Activated CD4-positive, alpha-beta T cell treated with anti-CD3 and anti-CD28 coated beads, Interleukin-2, amount 50 U/mL, for 16 hours (primary cell): ENCODE measurements at regions not wholly inside any gene's neighbourhood (a gene's known extent, or its start where the extent isn't known, plus 50 kb on each side); places are given as distances from the start of the nearest gene placed in this dataset.

Experiments
- DNase-seq: peaks from one replicate; pipeline ENCODE4 v3.0.0-alpha.2; 2020

DNA sequence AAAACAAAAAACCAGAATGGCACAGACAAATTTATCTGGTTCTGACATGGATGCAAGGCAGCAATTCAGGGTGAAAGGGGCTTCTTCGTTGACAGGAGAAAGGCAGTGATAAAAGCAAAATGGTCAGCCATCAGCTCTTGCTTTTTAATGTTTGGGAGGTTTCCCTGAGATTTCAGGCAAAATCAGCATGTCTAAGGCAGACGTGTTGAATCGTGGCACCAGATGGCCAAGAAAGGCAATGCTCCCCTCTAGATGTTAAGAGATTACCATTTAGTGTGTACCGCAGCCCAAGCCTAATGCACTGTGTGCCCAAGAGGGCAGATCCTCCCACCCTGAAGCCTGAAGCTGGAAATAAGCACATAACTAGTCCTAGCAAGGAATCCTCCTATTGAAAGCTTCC is 88.8 kb upstream of the GALNT18 start:
- no peak for DNase-seq

DNA sequence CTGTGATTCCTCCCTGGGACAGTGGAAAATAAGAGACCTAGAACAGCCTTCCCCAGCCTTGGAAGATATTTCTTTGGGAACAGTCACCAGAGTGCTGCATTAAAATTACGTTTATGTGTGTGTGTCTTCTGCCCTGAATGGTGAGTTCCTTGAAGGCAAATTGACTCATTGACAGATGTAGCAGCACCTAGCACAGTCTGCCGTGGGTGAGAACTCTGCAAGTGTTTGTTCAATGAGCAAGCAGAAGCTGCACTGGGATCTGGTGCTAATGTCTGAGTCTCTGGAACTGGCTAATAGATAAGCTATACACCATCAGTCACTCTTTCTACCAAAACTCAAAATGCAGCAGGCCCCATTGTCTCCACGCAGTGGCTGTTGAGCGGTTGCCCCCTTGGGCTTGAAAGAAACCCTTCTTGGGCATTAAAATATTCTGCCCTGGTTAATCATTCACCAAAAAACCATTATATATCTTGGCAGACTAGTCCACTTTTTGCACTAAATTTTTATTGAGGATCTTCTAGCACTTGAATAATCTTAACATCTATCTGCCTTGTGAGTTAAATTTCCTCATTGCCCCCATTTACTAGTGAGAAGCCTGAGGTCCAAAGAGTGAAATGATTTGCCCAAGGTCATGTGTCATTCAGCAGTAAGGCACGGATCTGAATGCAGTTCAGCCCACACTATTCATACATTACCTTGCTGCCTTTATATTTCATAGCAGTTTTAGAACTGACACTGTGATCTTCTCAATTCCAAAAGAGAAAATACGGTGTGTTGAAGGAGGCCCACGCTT is 87.8 kb upstream of the GALNT18 start:
- no peak for DNase-seq

DNA sequence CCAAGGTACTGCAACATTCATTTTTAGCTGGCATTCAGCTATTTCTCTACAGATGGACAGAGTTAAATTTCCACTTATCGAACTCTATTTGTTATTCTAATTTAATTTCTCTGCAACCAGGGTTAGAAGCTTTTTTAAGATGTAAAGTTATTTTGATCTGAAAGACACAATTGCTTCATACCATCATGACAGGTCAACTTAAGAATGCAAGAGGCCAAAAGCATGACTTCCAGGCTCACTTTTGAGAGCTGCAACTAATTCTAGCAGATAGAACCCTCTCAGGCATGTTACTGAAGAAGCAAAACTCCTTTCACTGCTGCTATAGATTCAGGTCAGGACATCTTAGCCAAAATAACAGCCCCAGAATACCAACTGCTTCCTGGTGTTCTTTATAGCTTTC is 86.5 kb upstream of the GALNT18 start:
- DNase-seq = no peak

GRCh38 chr11:11706028-11706427 is 84.2 kb upstream of the GALNT18 start:
- DNase-seq = no peak

DNA sequence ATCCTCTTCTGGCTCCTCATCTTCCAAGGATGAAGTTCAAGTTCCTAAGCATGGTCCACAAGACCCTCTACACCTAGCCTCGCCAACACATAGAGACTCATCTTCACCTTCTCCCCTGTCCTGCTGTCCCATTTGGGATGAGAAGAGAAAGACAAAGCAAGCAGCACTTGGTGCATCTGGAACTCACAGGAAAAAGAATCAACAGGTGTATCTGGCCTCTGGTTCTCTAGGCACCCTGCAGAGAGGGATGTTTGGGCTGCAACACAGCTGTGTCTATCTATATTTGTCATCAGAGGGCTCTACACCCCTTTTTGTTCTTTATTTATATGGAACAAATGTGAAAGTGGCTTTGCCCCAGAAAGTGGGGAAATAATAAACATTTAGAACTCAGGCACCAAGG is 82.1 kb upstream of the GALNT18 start:
- DNase-seq = no peak

DNA sequence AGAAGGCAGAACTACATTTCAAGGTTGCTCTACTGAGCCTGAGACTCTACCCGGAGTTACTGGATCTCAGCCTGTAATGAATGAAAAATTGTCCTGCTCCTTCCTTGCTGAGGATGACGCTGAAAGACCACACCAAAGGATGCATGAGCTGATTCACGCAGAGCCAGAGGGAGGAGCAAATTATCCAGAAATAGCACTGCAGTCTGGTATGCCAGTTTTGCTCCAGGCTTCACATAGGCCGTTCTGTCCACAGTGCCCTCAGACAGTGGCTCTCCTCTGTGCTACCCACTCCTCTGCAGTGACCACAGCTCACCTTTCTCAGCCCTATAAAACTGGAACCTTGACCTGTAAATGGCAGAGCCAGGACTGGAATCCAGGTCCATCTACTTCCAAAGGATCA is 79.3 kb upstream of the GALNT18 start:
- no peak for DNase-seq

DNA sequence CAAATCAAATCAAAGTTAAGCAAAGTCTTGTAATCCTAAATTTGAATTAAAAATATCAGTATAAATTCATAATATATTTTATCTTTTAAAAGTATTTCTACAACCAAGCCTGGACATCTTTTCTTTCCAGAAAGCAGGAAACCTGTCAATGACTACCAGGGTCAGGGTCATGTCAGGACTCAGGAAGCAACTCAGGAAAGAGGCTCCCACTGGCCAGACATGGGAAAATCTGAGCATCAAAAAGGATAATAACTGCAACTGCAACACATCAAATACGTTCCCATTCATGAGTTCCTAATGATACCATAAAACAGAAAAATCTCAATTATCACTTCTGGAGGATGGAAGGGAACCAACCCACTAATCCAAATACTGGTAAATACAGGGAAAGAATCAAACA is 76.0 kb upstream of the GALNT18 start:
- no peak for DNase-seq

DNA sequence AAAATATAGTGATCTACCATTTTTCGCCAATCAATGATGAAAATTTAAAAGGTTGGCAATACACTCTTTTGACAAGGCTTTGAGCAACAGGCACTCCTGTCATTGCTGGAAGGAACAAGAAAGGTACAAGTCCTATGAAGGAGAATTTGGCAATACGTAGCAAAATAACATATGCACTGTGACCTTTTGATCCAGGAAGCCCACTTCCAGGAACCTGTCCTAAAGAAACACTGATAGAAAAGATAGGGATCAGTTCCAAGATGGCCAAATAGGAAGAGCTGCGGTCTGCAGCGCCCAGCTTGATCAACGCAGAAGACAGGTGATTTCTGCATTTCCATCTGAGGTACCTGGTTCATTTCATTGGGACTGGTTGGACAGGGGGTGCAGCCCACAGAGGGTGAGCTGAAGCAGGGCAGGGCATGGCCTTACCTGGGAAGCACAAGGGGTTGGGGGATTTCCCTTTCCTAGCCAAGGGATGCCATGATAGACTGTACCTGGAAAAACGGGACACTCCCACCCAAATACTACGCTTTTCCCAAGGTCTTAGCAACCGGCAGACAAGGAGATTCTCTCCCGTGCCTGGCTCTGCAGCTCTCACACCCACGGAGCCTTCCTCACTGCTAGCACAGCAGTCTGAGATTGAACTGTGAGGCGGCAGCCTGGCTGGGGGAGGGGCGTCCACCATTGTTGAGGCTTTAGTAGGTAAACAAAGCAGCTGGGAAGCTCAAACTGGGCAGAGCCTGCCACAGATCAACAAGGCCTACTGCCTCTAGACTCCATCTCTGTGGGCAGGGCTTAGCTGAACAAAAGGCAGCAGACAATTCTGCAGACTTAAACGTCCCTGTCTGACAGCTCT is 69.7 kb upstream of the GALNT18 start:
- no peak for DNase-seq

DNA sequence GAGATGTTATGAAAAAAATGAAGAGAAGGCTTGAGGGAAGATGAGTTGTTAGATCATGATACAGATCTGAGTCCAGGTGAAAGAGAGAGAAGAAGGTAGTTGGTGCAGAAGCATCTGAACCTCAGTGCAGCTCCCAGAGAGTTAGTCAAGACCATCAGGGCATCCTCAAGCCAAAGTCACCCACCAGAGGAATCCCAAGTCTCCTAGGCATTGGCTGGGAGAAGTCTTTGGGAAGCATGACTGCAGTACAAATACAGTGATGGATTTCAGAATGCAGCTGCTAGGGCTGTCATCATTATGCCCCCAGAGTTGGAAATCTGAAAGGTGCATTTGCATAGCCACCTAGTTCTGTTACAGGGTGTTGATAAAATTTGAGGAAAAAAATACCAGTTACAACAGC is 59.7 kb upstream of the GALNT18 start:
- no peak for DNase-seq

- DNase-seq = no peak
These were observed 56.0 kb upstream of the GALNT18 start for GRCh38 chr11:11677672-11678356.

GRCh38 chr11:11675671-11676181 is 53.9 kb upstream of the GALNT18 start:
- DNase-seq = no peak

GRCh38 chr11:11672789-11673188 is 51.0 kb upstream of the GALNT18 start:
- DNase-seq = no peak

- DNase-seq = no peak
These were observed 50.3 kb upstream of the GALNT18 start for GRCh38 chr11:11672101-11672500.
